ENCODE measurements at regions not wholly inside any gene's neighbourhood (a gene's known extent, or its start where the extent isn't known, plus 50 kb on each side); places are given as distances from the start of the nearest gene placed in this dataset.

GRCh38 chr5:142516732-142517131 is 169.2 kb downstream of the FGF1 start:
- Mint-ChIP-seq H3K4me3 (peak overlapping the region; percentile 26), H3K27me3 (no peaks in the 10 kb centered on the region), H3K27ac (no peak overlapping the region), H3K36me3 (ENCODE audit: low read depth) (no peaks in the 10 kb centered on the region), H3K9me3 (peaks cover 5% of the 10 kb centered on the region), H3K4me1 (peaks cover 4% of the 10 kb centered on the region)
- no peak for ATAC-seq (replicated peaks)

GRCh38 chr5:142515036-142515435 is 170.9 kb downstream of the FGF1 start:
- Mint-ChIP-seq H3K4me1 (peaks cover 4% of the 10 kb centered on the region), H3K36me3 (ENCODE audit: low read depth) (no peaks in the 10 kb centered on the region), H3K4me3 (no peak overlapping the region), H3K9me3 (peaks cover 5% of the 10 kb centered on the region), H3K27me3 (no peaks in the 10 kb centered on the region), H3K27ac (no peak overlapping the region)
- no peak for ATAC-seq (replicated peaks)

GRCh38 chr5:142514196-142514595 is 171.7 kb downstream of the FGF1 start:
- no peak for ATAC-seq (replicated peaks)
- Mint-ChIP-seq H3K4me1 (peaks cover 5% of the 10 kb centered on the region), H3K4me3 (no peak overlapping the region), H3K36me3 (ENCODE audit: low read depth) (no peaks in the 10 kb centered on the region), H3K9me3 (peaks cover 5% of the 10 kb centered on the region), H3K27ac (no peak overlapping the region), H3K27me3 (no peaks in the 10 kb centered on the region)

- Mint-ChIP-seq H3K4me3 (no peak overlapping the region), H3K36me3 (ENCODE audit: low read depth) (no peaks in the 10 kb centered on the region), H3K4me1 (peaks cover 20% of the 10 kb centered on the region), H3K9me3 (peaks cover 5% of the 10 kb centered on the region), H3K27me3 (no peaks in the 10 kb centered on the region), H3K27ac (no peak overlapping the region)
- no peak for ATAC-seq (replicated peaks)
Measured at GRCh38 chr5:142512043-142513042, 173.5 kb downstream of the FGF1 start.

GRCh38 chr5:142511358-142511757 is 174.5 kb downstream of the FGF1 start:
- ATAC-seq (replicated peaks): no peak
- no peaks in the 10 kb centered on the region for H3K27me3 Mint-ChIP-seq
- no peak overlapping the region for H3K27ac Mint-ChIP-seq
- H3K4me3 Mint-ChIP-seq: no peak overlapping the region
- H3K9me3 Mint-ChIP-seq: peaks cover 1% of the 10 kb centered on the region
- H3K4me1 Mint-ChIP-seq: peaks cover 24% of the 10 kb centered on the region
- H3K36me3 Mint-ChIP-seq (ENCODE audit: low read depth): no peaks in the 10 kb centered on the region

GRCh38 chr5:142509026-142509425 is 176.9 kb downstream of the FGF1 start:
- Mint-ChIP-seq H3K4me1 (peaks cover 34% of the 10 kb centered on the region), H3K27me3 (no peaks in the 10 kb centered on the region), H3K4me3 (peak overlapping the region; percentile 44), H3K36me3 (ENCODE audit: low read depth) (no peaks in the 10 kb centered on the region), H3K27ac (peak overlapping the region; percentile 83), H3K9me3 (no peaks in the 10 kb centered on the region)
- no peak for ATAC-seq (replicated peaks)

GRCh38 chr5:142508591-142508990 is 177.3 kb downstream of the FGF1 start:
- Mint-ChIP-seq H3K4me3 (peak overlapping the region; percentile 44), H3K27ac (peak overlapping the region; percentile 83), H3K4me1 (peaks cover 38% of the 10 kb centered on the region), H3K36me3 (ENCODE audit: low read depth) (no peaks in the 10 kb centered on the region), H3K9me3 (no peaks in the 10 kb centered on the region), H3K27me3 (no peaks in the 10 kb centered on the region)
- no peak for ATAC-seq (replicated peaks)

GRCh38 chr5:142507531-142508372 is 178.1 kb downstream of the FGF1 start:
- Mint-ChIP-seq H3K9me3 (no peaks in the 10 kb centered on the region), H3K4me1 (peaks cover 41% of the 10 kb centered on the region), H3K4me3 (peak overlapping the region; percentile 44), H3K27me3 (no peaks in the 10 kb centered on the region), H3K36me3 (ENCODE audit: low read depth) (no peaks in the 10 kb centered on the region), H3K27ac (peak overlapping the region; percentile 83)
- peak; percentile 86 for ATAC-seq (replicated peaks)

- peak; percentile 69 for ATAC-seq (replicated peaks)
- no peaks in the 10 kb centered on the region for H3K27me3 Mint-ChIP-seq
- peaks cover 41% of the 10 kb centered on the region for H3K4me1 Mint-ChIP-seq
- H3K9me3 Mint-ChIP-seq: no peaks in the 10 kb centered on the region
- peak overlapping the region; percentile 83 for H3K27ac Mint-ChIP-seq
- no peaks in the 10 kb centered on the region for H3K36me3 Mint-ChIP-seq (ENCODE audit: low read depth)
- H3K4me3 Mint-ChIP-seq: peak overlapping the region; percentile 44
Measured at GRCh38 chr5:142506756-142507155, 179.1 kb downstream of the FGF1 start.

- Mint-ChIP-seq H3K27ac (peak overlapping the region; percentile 83), H3K9me3 (no peaks in the 10 kb centered on the region), H3K36me3 (ENCODE audit: low read depth) (no peaks in the 10 kb centered on the region), H3K27me3 (no peaks in the 10 kb centered on the region), H3K4me3 (peak overlapping the region; percentile 44), H3K4me1 (peaks cover 41% of the 10 kb centered on the region)
- ATAC-seq (replicated peaks): peak; percentile 28
Measured at GRCh38 chr5:142506046-142506445, 179.8 kb downstream of the FGF1 start.

GRCh38 chr5:142501890-142502289 is 177.1 kb upstream of the SPRY4 start:
- H3K9me3 Mint-ChIP-seq: no peaks in the 10 kb centered on the region
- H3K27ac Mint-ChIP-seq: no peak overlapping the region
- H3K4me1 Mint-ChIP-seq: peaks cover 20% of the 10 kb centered on the region
- H3K27me3 Mint-ChIP-seq: no peaks in the 10 kb centered on the region
- H3K36me3 Mint-ChIP-seq (ENCODE audit: low read depth): no peaks in the 10 kb centered on the region
- H3K4me3 Mint-ChIP-seq: no peak overlapping the region
- no peak for ATAC-seq (replicated peaks)

GRCh38 chr5:142500227-142500905 is 175.5 kb upstream of the SPRY4 start:
- H3K4me1 Mint-ChIP-seq: peaks cover 8% of the 10 kb centered on the region
- no peak overlapping the region for H3K27ac Mint-ChIP-seq
- H3K36me3 Mint-ChIP-seq (ENCODE audit: low read depth): no peaks in the 10 kb centered on the region

GRCh38 chr5:142499591-142500226 is 174.9 kb upstream of the SPRY4 start:
- no peak overlapping the region for H3K27ac Mint-ChIP-seq
- no peaks in the 10 kb centered on the region for H3K9me3 Mint-ChIP-seq

More at GRCh38 chr5:142500227-142500905, 175.5 kb upstream of the SPRY4 start:
- Mint-ChIP-seq H3K27me3 (no peaks in the 10 kb centered on the region), H3K4me3 (no peak overlapping the region), H3K9me3 (no peaks in the 10 kb centered on the region)
- no peak for ATAC-seq (replicated peaks)

GRCh38 chr5:142498298-142498697 is 173.5 kb upstream of the SPRY4 start:
- H3K27ac Mint-ChIP-seq: no peak overlapping the region
- no peaks in the 10 kb centered on the region for H3K4me1 Mint-ChIP-seq
- no peak overlapping the region for H3K4me3 Mint-ChIP-seq
- no peak for ATAC-seq (replicated peaks)
- H3K27me3 Mint-ChIP-seq: no peaks in the 10 kb centered on the region
- no peaks in the 10 kb centered on the region for H3K9me3 Mint-ChIP-seq
- H3K36me3 Mint-ChIP-seq (ENCODE audit: low read depth): no peaks in the 10 kb centered on the region

More at GRCh38 chr5:142499591-142500226, 174.9 kb upstream of the SPRY4 start:
- no peaks in the 10 kb centered on the region for H3K27me3 Mint-ChIP-seq
- peaks cover 8% of the 10 kb centered on the region for H3K4me1 Mint-ChIP-seq
- H3K4me3 Mint-ChIP-seq: no peak overlapping the region
- no peak for ATAC-seq (replicated peaks)
- no peaks in the 10 kb centered on the region for H3K36me3 Mint-ChIP-seq (ENCODE audit: low read depth)

All from activated T-helper 17 cell treated with anti-CD3 and anti-CD28 coated beads, Interleukin-2, amount 50 U/mL, for 72 hours (primary cell).